Hypothalamus (tissue), 51 donors: ENCODE measurements at regions not wholly inside any gene's neighbourhood (a gene's known extent, or its start where the extent isn't known, plus 50 kb on each side); places are given as distances from the start of the nearest gene placed in this dataset.
"Not testable (repeated sequence)": the region's sequence is repeated elsewhere in the genome, so short reads cannot be mapped to it uniquely, and the experiment has no call there.

Experiments
- DNase-seq, 51 donors: peaks; one replicate each; lab custom pipeline; 2025; lab: John Stamatoyannopoulos, UW

GRCh38 chrX:104513162-104513561 lies 52.8 kb upstream of the IL1RAPL2 start:
- DNase-seq, result no peak

GRCh38 chrX:104510801-104511200 lies 55.2 kb upstream of the IL1RAPL2 start:
- no peak for DNase-seq

DNA sequence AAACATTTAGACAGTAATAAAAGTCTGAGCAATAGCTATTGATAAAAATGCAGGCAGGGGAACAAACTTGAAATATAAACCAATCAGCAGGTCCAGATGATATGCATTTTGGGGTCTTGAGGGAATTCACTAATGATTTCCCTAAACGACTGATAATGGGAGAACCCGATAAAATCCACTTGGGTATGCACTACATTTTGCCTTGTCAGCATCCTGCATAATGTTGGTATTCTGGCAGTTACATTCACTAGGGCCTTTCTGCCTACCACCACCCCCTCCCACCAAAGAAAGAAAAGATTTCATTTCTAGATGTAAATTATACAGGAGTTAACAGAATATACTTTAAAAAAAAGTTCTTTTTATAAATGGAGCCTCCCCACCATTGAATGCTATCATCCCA lies 63.5 kb upstream of the IL1RAPL2 start:
- no peak for DNase-seq

- no peak for DNase-seq
Observed at GRCh38 chrX:104488811-104489210, 77.2 kb upstream of the IL1RAPL2 start.

DNA sequence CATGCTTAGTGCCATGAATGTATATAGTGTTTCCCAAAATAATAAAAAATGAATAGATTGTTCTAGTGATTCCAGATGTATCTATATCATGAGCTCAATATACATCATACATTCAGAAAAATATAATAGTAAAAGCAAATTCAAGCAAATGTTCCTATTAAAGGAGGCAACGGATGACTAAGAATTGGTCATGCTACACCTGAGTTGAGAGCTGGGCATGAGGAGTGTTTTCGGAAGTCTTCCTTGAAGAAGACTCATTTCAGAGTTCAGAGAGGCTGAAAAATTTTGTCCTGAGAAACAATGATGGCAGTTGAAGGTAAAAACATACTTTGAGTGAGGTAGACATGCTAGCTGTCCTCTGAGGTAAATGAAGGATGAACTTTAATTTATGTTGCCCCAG lies 79.3 kb upstream of the IL1RAPL2 start:
- DNase-seq, result no peak

DNA sequence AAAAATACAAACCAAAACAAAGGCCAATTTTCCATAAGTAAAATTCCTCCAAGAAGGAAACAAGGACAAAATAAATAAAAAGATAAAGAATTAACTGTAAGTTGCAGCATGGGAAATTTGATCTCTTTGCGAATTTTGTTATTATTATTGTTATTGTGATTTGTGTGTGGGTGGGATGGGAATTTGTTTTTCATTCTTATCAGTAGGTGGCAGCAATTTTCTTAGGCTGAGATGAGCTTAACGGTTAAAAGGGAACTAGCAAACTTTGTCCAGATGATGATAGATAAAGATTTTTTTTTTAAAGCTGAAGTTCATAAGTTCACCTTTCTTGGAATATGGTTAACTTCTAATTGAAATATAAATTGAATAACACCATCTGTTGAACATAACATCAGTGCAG lies 83.2 kb upstream of the IL1RAPL2 start:
- DNase-seq, result no peak

DNA sequence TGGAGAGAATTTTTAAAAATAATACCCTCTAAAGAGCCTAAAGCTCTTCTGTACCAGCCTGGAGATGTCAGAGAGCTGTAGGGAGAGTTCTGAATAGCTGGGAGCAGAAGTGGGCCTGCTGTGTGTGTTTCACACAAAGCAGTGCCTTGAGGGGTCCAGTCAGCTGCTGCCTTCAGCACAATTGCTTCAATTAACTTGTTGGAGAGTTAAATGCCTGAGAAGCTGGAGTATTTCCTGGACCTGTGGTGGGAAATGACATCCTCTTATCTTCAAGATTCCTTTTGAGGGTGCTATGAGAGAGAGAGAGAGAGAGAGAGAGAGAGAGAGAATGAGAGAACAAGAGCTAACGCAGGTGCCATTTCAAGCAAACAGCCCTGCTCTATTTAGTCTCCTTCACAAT lies 96.2 kb upstream of the IL1RAPL2 start:
- DNase-seq, result no peak

DNA sequence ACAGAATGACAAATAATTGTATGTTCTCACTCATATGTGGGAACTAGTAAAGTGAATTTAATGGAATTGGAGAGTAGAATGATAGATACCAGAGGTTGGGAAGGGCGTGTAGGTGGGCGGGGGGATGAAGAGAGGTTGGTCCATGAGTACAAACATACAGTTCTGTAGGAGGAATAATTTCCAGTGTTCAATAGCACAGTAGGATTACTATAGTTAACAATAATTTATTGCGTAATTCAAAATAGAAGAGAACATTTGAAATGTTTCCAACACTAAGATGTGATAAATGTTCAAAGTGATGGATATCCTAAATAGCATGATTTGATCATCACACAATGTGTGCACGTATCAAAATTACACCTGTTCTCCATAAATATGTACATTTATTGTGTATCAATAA lies 106.2 kb upstream of the IL1RAPL2 start:
- no peak for DNase-seq

DNA sequence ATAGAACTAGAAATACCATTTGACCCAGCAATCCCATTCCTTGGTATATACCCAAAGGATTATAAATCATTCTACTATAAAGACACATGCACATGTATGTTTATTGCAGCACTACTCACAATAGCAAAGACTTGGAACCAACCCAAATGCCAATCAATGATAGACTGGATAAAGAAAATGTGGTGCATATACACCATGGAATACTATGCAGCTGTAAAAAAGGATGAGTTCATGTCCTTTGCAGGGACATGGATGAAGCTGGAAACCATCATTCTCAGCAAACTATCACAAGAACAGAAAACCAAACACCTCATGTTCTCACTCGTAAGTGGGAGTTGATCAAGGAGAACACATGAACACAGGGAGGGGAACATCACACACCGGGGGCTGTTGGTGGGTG lies 108.9 kb upstream of the IL1RAPL2 start:
- not testable (repeated sequence) for DNase-seq

DNA sequence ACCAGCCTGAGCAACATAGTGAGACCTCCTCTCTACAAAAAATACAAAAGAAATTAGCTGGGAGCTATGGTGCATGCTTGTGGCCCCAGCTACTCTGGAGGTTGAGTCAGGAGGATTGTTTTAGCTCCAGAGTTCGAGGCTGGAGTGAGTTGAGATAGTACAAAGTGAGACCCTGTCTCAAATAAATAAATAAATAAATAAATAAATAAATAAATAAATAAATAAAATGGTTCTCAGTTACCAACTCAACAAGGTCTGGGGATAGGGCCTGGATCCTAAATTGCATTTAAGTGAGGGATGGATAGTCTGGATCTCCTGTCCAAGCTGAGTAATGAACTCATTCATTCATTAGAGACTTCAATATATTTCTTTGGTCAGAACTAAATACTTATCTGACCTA lies 115.7 kb upstream of the IL1RAPL2 start:
- no peak for DNase-seq

DNA sequence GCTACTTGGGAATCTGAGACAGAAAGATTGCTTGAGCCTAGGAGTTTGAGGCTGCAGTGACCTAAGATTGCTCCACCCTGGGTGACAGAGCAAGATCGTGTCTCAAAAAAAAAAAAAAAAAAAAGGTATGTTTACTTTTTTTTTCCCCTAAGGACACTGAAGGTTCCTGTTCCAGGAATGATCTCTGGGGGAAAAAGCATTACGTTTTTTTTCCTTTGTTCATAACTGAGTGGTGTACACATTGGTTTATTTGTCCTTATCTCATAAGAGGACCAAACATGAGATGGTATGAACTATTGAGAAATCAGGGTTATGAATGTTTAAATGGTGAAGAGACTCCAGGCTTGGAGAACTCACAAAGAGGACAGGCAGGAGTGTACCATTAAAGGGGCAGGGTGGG lies 120.4 kb upstream of the IL1RAPL2 start:
- DNase-seq, result no peak

GRCh38 chrX:104435249-104435648 lies 130.8 kb upstream of the IL1RAPL2 start:
- no peak for DNase-seq

DNA sequence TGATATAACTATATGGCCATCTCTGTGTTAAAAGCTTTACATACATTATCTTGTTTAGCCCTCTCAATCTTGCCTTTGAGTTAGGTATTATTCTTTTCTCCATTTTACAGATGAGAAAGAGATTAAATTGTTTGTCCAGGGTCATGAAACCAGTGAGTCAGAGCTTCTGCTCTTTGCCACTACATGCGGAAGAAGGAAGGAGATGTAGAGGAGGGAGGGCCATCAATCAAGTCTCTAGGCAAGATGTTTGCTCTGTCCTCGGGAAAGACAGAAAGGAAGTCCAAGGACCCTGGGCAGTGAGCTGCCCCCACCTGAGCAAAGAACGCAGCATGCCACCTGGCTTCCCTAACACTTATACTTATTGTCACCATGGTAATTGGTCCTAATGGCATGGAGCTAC lies 133.7 kb upstream of the IL1RAPL2 start:
- no peak for DNase-seq

GRCh38 chrX:104430742-104431119 lies 135.3 kb upstream of the IL1RAPL2 start:
- no peak for DNase-seq

- no peak for DNase-seq
Observed at GRCh38 chrX:104430072-104430741, 135.8 kb upstream of the IL1RAPL2 start.

DNA sequence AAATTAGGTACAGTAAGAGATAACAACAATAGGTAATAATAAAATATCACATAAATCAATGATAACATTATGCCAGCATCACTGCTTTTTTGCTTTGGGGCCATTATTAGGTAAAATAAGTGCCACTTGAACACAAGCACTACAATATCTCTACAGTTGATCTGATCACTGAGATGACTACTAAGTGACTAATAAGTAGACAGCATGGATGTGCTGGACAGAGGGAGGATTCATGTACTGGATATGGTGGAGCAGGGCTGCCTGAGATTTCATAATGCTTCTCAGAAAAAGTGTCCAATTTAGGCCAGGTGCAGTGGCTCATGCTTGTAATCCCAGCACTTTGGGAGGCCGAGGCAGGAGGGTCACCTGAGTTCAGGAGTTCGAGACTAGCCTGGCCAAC lies 137.8 kb upstream of the IL1RAPL2 start:
- no peak for DNase-seq

DNA sequence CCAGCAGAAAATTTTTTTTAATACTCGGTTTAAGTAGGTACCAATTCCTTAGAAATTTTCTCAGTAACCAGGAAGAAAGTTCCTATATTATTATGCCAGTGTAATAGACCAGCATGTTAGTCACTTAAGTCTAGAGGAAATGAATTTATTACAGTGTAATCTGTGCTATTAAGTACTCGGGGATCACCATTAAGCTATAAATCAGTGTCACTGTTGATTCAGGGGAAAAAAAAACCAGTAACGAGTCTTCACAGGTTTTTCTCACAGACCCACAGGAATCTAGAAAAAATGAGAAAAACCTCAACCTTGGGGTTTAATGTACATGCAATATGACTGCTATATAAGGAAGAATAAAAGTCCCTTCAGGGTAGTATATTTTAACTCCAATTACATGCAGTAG lies 138.3 kb upstream of the IL1RAPL2 start:
- DNase-seq, result no peak

DNA sequence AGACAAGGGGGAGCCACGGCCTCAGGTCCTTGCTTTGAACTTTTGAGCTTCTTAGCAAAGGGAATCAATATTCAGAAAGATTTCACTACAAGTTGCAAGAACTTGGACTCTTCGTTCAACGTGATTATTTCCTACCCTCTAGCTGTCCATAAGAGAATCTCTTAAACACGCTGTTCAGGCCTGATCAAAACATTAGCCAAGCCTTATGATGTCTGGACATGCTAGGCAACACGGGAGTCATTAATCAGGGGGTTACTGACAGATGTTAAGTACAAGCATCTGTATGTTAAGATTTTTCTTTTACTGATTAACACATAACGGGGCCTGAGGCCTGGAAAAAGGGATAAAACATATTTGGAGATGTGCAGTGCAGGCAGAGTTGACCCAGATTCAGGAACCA lies 138.9 kb upstream of the IL1RAPL2 start:
- no peak for DNase-seq

GRCh38 chrX:104420907-104421306 lies 145.1 kb upstream of the IL1RAPL2 start:
- DNase-seq, result no peak

GRCh38 chrX:104419926-104420325 lies 146.1 kb upstream of the IL1RAPL2 start:
- no peak for DNase-seq

- DNase-seq, result no peak
Observed at GRCh38 chrX:104419211-104419610, 146.8 kb upstream of the IL1RAPL2 start.

GRCh38 chrX:104411800-104412199 lies 154.2 kb upstream of the IL1RAPL2 start:
- no peak for DNase-seq

- no peak for DNase-seq
Observed at GRCh38 chrX:104400387-104400786, 145.7 kb upstream of the ESX1 start.
